Type B pancreatic cell (in vitro differentiated cells): ENCODE measurements at regions not wholly inside any gene's neighbourhood (a gene's known extent, or its start where the extent isn't known, plus 50 kb on each side); places are given as distances from the start of the nearest gene placed in this dataset.

ENCODE experiments used
- DNase-seq: peaks from one replicate; pipeline ENCODE4 v3.0.0; 2021; ENCODE audit warnings: mixed read lengths; ENCODE audit not compliant: unreplicated experiment; ENCODE audit errors: extremely low spot score
- H3K27ac Mint-ChIP-seq: 2 replicates; pipeline ENCODE4 v1.8.0; 2021; ENCODE audit warnings: mild to moderate bottlenecking, mixed read lengths
- H3K27me3 Mint-ChIP-seq: 2 replicates; pipeline ENCODE4 v1.8.0; 2021; ENCODE audit warnings: mixed read lengths
- H3K36me3 Mint-ChIP-seq: 2 replicates; pipeline ENCODE4 v1.8.0; 2021; ENCODE audit warnings: mixed read lengths
- H3K4me1 Mint-ChIP-seq: one replicate; pipeline ENCODE4 v1.8.0; 2021; ENCODE audit warnings: mixed read lengths; ENCODE audit not compliant: unreplicated experiment
- H3K4me3 Mint-ChIP-seq: 2 replicates; pipeline ENCODE4 v1.8.0; 2021; ENCODE audit warnings: mild to moderate bottlenecking, mixed read lengths
- H3K9me3 Mint-ChIP-seq: 2 replicates; pipeline ENCODE4 v1.8.0; 2021; ENCODE audit warnings: mixed read lengths
- TF ChIP-seq, protein P1 (sequence below): fragments of 200-600 bp; sonication (generic); conservative IDR thresholded peaks from 2 replicates; pipeline ENCODE4 v1.5.0; 2021; ENCODE audit warnings: antibody characterized with exemption, mild to moderate bottlenecking

DNA sequence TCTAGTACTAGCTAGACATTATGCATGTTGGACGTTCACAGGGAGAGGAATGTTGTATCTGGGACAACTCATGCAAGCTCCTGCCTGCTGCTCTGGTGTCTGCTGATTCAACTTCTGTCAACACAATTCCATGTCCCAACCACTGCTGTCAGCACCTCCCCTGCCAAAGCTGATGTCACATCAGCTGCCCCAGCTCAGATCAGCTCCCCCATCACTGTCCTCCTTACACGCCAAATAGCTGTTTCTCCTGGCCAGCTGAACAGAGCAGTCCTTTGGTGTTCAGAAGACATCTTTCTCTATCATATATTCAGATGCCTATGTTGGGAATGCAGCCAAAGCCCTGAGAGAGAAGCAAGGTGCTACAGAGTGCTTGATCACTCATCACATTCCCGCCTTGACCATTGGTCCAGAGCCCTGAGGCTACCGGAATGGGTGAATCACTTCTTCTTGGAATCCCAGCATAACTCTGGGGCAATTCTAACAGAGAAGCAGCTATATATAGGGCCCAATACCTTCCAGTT is 223.3 kb downstream of the SEC61B start:
- no peak overlapping the region for H3K27ac Mint-ChIP-seq
- no peaks in the 10 kb centered on the region for H3K4me1 Mint-ChIP-seq
- DNase-seq: no peak
- TF ChIP-seq, protein P1, sequence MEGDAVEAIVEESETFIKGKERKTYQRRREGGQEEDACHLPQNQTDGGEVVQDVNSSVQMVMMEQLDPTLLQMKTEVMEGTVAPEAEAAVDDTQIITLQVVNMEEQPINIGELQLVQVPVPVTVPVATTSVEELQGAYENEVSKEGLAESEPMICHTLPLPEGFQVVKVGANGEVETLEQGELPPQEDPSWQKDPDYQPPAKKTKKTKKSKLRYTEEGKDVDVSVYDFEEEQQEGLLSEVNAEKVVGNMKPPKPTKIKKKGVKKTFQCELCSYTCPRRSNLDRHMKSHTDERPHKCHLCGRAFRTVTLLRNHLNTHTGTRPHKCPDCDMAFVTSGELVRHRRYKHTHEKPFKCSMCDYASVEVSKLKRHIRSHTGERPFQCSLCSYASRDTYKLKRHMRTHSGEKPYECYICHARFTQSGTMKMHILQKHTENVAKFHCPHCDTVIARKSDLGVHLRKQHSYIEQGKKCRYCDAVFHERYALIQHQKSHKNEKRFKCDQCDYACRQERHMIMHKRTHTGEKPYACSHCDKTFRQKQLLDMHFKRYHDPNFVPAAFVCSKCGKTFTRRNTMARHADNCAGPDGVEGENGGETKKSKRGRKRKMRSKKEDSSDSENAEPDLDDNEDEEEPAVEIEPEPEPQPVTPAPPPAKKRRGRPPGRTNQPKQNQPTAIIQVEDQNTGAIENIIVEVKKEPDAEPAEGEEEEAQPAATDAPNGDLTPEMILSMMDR: no peak
- no peak overlapping the region for H3K4me3 Mint-ChIP-seq
- H3K36me3 Mint-ChIP-seq: no peaks in the 10 kb centered on the region
- no peaks in the 10 kb centered on the region for H3K27me3 Mint-ChIP-seq
- peaks cover 8% of the 10 kb centered on the region for H3K9me3 Mint-ChIP-seq

DNA sequence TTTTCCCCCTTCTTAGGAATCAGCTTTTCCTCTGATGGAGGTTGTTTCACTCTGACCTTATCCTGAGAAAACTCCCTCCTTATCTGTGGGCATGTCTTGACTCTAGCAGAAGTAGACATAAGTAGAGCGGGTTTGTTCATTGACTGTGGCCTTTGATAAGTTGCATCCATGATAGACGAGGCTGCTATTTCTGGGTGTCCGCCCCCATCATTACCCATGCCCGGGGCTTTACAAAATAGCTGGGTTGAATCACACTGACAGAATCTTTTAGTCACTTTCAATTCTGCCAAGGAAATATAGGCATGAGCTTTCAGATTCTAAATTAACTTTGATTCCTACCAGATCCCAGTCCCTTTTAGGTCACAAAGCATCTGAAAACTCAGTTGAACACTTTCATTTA is 223.8 kb downstream of the SEC61B start:
- Mint-ChIP-seq H3K4me1 (no peaks in the 10 kb centered on the region), H3K27ac (no peak overlapping the region), H3K4me3 (no peak overlapping the region), H3K9me3 (peaks cover 8% of the 10 kb centered on the region), H3K27me3 (no peaks in the 10 kb centered on the region), H3K36me3 (no peaks in the 10 kb centered on the region)
- DNase-seq: no peak
- TF ChIP-seq, protein P1: no peak

DNA sequence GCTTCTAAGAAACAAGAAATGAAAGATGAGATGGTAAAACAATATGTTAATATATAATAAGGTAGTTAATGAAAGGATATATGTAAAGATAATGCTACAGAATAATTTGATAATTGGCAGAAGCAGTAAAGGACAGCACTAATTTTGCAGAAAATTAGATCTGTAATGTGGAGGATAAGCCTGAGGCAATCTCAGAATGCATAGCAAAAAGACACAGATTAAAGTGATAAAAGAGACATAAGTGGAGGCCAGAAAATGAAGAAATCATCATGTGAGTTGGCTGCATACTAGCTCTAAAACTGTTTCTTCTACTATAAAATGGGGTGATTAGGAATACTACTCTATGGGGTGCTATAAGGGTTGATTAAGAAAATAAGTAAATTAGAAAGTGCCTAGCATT is 225.9 kb downstream of the SEC61B start:
- TF ChIP-seq, protein P1: no peak
- no peak for DNase-seq
- Mint-ChIP-seq H3K4me3 (no peak overlapping the region), H3K27me3 (no peaks in the 10 kb centered on the region), H3K4me1 (no peaks in the 10 kb centered on the region), H3K36me3 (no peaks in the 10 kb centered on the region), H3K27ac (no peak overlapping the region), H3K9me3 (no peaks in the 10 kb centered on the region)

GRCh38 chr9:99449726-99450125 is 227.6 kb downstream of the SEC61B start:
- Mint-ChIP-seq H3K4me1 (no peaks in the 10 kb centered on the region), H3K27ac (no peak overlapping the region), H3K27me3 (no peaks in the 10 kb centered on the region), H3K4me3 (no peak overlapping the region), H3K36me3 (no peaks in the 10 kb centered on the region), H3K9me3 (no peaks in the 10 kb centered on the region)
- TF ChIP-seq, protein P1: no peak
- DNase-seq: no peak

DNA sequence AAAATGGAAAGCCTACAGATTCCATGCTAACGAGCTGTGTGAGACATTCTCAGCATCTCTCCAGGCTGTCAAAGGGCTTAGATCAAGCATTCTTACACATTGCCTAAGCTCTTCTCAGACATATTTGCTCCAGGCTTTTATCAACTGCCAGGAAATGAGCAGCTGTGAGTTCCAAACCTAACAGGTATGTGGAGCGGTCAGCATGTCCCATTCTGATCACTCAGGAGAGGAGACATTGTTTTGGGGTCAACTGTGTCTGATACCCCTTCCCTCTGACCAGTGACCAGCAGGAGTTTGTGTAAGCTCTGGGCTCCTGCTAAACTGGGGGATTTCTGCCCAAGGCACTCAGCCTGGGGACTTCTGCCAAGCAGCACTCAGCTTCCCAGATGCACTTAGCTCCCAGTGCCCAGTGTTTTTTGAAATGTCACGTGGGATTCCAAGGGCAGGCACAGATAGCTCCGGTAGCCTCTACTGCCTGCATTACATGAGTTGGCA is 229.1 kb downstream of the SEC61B start:
- Mint-ChIP-seq H3K4me1 (no peaks in the 10 kb centered on the region), H3K27me3 (no peaks in the 10 kb centered on the region), H3K36me3 (no peaks in the 10 kb centered on the region), H3K27ac (no peak overlapping the region), H3K4me3 (no peak overlapping the region), H3K9me3 (no peaks in the 10 kb centered on the region)
- TF ChIP-seq, protein P1: no peak
- DNase-seq: no peak

DNA sequence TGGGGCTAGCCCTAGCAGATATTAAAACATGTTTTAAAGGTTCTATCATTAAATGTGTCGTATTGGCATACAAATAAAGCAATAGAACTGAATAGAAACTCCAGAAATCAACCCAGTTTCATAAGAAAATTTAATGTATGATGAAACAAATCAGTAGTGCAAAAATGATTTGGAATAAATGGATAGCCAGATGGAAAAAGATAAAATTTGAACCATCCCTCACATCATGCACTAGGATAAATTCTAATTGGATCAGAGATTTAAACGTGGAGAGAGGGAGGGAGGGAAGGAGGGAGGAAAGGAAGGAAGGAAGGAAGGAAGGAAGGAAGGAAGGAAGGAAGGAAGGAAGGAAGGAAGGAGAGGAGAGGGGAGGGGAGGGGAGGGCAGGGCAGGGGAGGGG is 235.3 kb downstream of the SEC61B start:
- H3K27ac Mint-ChIP-seq: no peak overlapping the region
- no peaks in the 10 kb centered on the region for H3K9me3 Mint-ChIP-seq
- no peaks in the 10 kb centered on the region for H3K27me3 Mint-ChIP-seq
- DNase-seq: no peak
- H3K36me3 Mint-ChIP-seq: no peaks in the 10 kb centered on the region
- H3K4me1 Mint-ChIP-seq: no peaks in the 10 kb centered on the region
- no peak overlapping the region for H3K4me3 Mint-ChIP-seq
- TF ChIP-seq, protein P1: no peak
